SKM-1 treated with dmso at 0.1 percent for 144 hours (cell line): ENCODE measurements at regions not wholly inside any gene's neighbourhood (a gene's known extent, or its start where the extent isn't known, plus 50 kb on each side); places are given as distances from the start of the nearest gene placed in this dataset.

ENCODE experiments used
- DNase-seq: peaks from one replicate; lab custom pipeline; 2025; ENCODE audit not compliant: unreplicated experiment; lab: John Stamatoyannopoulos, UW

- no peak for DNase-seq
Measured at GRCh38 chr3:45277636-45278035, 51.5 kb upstream of the TMEM158 start.

GRCh38 chr3:45280232-45280631 lies 54.1 kb upstream of the TMEM158 start:
- DNase-seq: no peak

- no peak for DNase-seq
Measured at GRCh38 chr3:45280971-45281370, 54.9 kb upstream of the TMEM158 start.

GRCh38 chr3:45283471-45283870 lies 57.4 kb upstream of the TMEM158 start:
- no peak for DNase-seq

- DNase-seq: no peak
Measured at GRCh38 chr3:45297331-45297730, 71.2 kb upstream of the TMEM158 start.

GRCh38 chr3:45302470-45302869 lies 76.4 kb upstream of the TMEM158 start:
- DNase-seq: no peak

- DNase-seq: no peak
Measured at GRCh38 chr3:45306406-45307008, 80.4 kb upstream of the TMEM158 start.

- DNase-seq: no peak
Measured at GRCh38 chr3:45309876-45310275, 78.5 kb upstream of the LARS2 start.

- no peak for DNase-seq
Measured at GRCh38 chr3:45311327-45311726, 77.0 kb upstream of the LARS2 start.

GRCh38 chr3:45311953-45312801 lies 76.2 kb upstream of the LARS2 start:
- no peak for DNase-seq

- no peak for DNase-seq
Measured at GRCh38 chr3:45312836-45313493, 75.4 kb upstream of the LARS2 start.

- DNase-seq: no peak
Measured at GRCh38 chr3:45313743-45314403, 74.5 kb upstream of the LARS2 start.

GRCh38 chr3:45317710-45318109 lies 70.7 kb upstream of the LARS2 start:
- DNase-seq: no peak

- DNase-seq: no peak
Measured at GRCh38 chr3:45318689-45319088, 69.7 kb upstream of the LARS2 start.

GRCh38 chr3:45319231-45319995 lies 69.0 kb upstream of the LARS2 start:
- no peak for DNase-seq

- DNase-seq: no peak
Measured at GRCh38 chr3:45319996-45320305, 68.4 kb upstream of the LARS2 start.

- DNase-seq: no peak
Measured at GRCh38 chr3:45320986-45321385, 67.4 kb upstream of the LARS2 start.

GRCh38 chr3:45321607-45322391 lies 66.6 kb upstream of the LARS2 start:
- DNase-seq: no peak

GRCh38 chr3:45322616-45323015 lies 65.8 kb upstream of the LARS2 start:
- DNase-seq: no peak

- DNase-seq: no peak
Measured at GRCh38 chr3:45325676-45326075, 62.7 kb upstream of the LARS2 start.
